Kidney tubule cell (primary cell): ENCODE measurements at regions not wholly inside any gene's neighbourhood (a gene's known extent, or its start where the extent isn't known, plus 50 kb on each side); places are given as distances from the start of the nearest gene placed in this dataset.
A peak's percentile ranks its signal among the peaks of the same experiment; 100 is the strongest.
"Not testable (repeated sequence)": the region's sequence is repeated elsewhere in the genome, so short reads cannot be mapped to it uniquely, and the experiment has no call there.

Experiments used
- DNase-seq: peaks from one replicate; pipeline ENCODE4 v3.0.0-alpha.2; 2018; ENCODE audit warnings: low spot score

DNA sequence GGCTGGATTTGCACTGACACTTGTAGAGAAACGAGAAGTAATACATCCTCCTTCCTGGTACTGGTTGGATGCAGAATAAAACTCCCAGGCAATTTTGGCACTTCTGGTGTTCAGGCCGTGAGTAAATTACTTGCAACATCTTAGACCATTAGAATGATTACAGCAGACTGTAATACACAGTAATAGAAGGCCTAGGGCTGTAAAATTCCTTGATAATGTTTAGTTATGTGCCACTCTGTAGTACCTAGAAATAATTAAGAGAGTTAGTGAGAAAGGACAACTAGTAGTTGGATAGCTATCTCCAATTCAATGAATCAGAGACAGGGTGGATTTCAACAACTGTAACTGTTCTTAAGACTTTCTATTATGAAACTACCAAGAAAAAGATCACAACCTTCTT is 356.3 kb upstream of the SETBP1 start:
- DNase-seq, result no peak

DNA sequence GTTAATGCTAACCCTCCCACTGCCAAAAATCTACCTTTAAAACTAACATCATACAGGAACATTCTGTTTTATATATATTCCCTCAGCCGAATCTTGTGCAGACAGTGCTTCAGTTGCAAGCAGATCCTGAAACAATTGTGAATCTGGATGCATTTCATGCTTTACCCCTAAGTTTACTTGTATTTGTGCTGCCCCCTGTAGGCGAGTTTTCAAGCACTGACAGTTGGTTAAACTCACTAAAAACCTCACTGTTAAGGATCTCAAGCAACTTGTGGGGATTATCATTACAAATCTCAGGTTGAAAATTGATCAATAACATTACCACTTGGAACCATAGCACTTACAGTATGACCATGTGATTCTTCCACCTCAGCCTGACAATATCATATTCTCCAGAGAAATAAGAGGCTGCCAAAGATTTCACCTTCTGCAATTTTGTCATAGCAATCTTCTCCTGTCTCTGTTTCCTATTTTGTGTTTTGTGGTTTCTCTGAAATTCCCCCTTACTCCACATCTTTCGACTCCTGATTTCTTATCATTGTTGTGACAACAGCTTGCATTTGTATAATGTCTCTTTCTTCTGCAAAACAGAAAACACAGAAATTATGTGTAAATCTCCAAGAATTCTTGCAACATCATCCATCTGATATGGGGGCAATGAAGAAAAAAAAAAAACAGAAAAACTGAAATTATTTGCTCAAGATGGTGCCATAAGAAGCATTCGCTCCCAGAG is 354.6 kb upstream of the SETBP1 start:
- DNase-seq, result peak; percentile 58

DNA sequence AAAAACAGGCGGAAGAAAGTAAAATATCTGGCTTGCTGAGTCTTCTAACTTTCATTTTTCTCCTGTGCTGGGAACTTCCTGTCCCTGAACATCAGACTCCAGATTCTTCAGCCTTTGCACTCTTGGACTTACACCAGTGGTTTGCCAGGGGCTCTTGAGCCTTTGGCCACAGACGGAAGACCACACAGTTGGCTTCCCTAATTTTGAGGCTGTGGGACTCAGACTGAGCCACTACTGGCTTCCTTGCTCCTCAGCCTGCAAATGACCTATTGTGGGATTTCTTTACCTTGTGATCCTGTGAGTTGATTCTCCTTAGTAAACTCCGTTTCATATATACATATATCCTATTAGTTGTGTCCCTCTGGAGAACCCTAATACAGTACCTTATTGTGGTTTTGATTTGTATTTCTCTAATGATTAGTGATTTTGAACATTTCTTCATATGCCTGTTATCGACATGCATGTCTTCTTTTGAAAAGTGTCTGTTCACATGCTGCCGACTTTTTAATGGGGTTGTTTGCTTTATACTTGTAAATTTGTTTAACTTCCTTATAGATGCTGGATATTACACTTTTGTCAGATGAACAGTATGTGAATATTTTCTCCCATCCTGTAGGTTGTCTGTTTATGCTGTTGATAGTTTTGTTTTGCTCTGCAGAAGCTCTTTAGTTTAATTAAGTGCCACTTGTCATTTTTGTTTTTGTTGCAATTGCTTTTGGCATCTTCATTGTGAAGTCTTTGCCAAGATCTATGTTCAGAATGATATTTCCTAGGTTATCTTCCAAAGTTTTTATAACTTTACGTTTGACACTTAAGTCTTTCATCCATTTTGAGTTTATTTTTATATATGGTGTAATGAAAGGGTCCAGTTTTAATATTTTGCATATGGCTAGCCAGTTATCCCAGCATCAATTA is 348.8 kb upstream of the SETBP1 start:
- DNase-seq, result no peak

DNA sequence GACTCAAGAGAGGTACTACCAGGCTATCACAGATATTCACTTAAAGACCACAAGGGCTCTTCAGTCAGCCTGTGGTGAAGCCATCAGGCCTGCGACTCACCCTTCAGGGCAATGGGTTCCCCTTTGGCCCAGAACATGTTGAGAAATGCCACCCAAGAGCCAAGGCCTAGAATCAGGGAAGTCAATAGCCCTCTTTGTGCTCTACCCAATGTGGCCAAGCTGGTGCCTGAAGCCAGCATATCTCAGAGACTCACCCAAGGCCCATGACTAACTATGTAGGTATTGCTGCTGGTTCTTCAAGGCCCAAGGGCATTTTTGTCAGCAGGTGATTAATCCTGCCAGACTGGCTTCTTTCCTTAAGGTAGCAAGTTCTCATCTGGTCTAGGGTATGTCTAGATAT is 338.9 kb upstream of the SETBP1 start:
- peak; percentile 87 for DNase-seq

DNA sequence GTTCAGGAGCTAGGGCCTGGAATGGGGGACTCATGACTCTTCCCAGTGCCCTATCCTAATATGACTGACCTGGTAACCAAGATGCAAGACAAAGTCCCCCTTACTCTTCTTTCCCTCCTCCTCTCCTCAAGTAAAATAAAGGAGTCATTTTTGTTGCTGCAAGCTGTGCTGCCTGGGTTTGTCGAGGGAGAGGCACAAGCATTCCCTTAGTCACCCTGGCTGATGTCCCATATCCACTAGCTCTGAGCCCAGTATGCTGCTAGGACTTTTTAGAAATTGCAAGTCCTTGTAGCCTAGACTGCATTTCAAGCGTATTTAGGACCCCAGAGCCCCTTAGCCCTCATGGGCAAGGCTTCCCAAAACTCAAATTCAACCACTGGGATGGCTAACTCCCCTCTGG is 338.5 kb upstream of the SETBP1 start:
- no peak for DNase-seq

DNA sequence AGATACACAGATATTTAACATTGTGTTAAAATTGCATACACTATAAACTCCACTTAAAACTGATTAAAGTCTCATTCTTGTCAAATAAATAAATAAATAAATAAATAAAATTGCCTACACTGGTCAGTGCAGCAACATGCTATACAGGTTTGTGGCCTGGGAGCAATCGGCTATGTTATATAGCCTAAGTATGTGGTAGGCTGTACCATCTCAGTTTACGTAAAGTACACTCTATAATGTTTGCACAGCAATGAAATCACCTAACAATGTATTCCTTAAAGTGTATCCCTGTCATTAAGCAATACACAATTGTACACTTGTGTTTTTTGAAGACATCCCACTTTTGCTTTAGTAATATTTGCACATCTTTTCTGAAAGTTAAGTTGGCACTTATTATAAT is 337.7 kb upstream of the SETBP1 start:
- DNase-seq, result no peak

DNA sequence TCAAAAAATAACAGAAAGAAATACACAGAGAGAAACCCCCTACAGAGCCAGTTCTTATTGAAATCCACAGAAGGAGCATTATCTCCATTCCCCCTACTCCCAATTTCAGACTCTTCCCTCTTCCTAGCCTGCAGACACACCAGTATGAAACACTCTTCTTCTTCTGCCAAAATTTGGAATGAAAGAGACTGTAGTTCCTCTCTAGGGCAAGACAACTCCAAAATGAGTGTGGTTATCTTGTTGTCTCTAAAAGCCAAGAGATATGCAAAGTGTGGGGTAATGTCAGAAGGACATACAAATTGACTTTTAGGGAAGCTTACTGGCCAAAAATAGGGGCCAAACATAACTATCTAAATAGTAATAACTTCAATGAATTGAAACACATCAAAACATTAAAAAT is 337.1 kb upstream of the SETBP1 start:
- no peak for DNase-seq

DNA sequence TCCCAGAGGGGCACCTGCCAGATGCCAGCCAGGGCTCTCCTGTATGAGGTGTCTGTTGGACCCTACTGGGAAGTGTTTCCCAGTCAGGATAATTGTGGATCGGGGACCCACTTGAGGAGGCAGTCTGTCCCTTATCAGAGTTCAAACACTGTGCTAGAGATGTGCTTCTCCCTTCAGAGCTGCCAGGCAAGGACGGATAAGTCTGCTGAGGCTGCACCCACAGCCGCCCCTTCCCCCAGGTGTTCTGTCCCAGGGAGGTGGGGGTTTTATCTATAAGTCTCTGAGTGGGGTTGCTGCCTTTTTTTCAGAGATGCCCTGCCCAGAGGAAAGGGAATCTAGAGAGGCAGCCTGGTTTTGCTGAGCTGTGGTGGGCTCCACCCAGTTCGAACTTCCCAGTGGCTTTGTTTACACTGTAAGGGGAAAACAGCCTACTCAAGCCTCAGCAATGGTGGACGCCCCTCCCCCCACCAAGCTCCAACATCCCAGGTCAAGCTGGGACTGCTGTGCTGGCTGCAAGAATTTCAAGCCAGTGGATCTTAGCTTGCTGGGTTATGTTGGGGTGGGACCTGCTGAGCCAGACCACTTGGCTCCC is 324.0 kb upstream of the SETBP1 start:
- DNase-seq, result no peak

DNA sequence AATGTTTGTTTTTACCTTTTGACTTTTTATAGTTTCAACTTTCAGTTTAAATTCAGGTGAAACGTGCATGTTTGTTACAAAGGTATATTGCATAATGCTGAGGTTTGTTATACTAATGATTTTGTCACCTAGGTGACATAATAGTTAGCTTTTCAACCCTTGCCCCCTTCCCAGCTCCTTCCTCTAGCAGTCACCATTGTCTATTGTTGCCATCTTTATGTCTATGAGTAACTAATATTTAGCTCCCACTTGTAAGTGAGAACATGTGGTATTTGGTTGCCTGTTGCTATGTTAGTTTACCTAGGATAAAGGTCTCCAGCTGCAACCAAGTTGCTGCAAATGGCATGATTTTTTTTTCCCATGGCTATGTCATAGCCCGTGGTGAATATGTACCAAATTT is 322.3 kb upstream of the SETBP1 start:
- no peak for DNase-seq

DNA sequence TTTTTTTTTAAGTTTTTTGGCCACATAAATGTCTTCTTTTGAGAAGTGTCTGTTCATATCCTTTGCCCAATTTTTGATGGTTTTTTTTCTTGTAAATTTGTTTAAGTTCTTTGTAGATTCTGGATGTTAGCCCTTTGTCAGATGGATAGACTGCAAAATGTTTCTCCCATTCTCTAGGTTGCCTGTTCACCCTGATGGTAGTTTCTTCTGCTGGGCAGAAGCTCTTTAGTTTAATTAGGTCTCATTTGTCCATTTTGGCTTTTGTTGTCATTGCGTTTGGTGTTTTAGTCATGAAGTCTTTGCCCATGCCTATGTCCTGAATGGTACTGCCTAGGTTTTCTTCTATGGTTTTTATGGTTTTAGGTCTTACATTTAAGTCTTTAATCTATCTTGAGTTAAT is 320.9 kb upstream of the SETBP1 start:
- DNase-seq, result not testable (repeated sequence)

DNA sequence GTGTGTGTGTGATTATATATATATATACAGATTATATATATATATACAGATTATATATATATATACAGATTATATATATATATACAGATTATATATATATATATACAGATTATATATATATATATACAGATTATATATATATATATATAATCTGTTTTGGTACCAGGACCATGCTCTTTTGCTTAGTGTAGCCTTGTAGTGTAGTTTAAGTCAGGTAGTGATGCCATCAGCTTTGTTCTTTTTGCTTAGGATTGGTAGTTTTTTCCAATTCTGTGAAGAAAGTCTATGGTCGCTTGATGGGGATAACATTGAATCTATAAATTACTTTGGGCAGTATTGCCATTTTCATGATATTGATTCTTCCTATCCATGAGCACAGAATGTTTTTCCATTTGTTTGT is 318.5 kb upstream of the SETBP1 start:
- DNase-seq, result not testable (repeated sequence)

DNA sequence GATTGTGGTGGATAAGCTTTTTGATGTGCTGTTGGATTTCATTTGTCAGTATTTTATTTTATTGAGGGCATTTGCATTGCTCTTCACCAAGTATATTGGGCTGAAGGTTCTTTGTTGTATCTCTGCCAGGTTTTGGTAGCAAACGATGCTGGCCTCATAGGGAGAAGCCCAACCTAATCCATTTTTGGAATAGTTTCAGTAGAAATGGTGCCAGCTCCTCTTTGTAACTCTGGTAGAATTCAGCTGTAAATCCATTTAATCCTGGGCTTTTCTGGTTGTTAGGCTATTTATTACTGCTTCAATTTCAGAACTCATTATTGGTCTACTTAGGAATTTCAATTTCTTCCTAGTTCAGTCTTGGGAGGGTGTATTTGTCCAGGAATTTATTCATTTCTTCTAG is 309.8 kb upstream of the SETBP1 start:
- DNase-seq, result no peak

DNA sequence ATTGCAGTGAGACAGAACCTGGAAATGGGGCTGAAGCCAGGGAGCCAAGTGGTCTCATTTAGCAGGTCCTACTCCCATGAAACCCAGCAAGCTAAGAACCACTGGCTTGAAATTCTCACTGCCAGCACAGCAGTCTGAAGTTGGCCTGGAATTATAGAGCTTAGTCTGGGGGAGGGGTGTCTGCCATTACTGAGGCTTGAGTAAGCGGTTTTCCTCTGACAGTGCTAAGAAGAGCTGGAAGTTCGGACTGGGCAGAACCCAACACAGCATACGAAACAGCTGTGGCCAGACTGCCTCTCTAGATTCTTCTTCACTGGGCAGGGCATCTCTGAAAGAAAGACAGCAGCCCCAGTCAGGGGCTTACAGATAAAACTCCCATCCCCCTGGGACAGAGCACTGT is 305.7 kb upstream of the SETBP1 start:
- no peak for DNase-seq

DNA sequence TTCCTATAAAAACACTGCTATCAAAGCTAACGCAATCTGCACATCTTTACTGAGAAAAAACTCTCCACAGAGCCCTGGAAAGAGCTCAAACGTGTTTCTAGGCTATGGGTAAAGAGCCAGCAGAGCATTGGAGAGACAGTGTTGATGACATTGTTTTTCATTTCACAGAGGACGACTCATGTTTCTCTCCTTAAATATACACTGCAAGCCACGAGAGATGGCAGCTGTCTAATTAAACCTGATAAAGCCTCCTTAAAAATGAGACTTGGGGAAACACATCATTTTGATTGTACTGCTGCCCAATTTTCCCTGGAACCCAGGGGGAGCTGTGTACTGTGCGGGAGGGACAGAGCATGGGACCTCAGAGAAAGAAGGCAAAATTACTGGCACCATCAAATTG is 294.3 kb upstream of the SETBP1 start:
- DNase-seq, result no peak

DNA sequence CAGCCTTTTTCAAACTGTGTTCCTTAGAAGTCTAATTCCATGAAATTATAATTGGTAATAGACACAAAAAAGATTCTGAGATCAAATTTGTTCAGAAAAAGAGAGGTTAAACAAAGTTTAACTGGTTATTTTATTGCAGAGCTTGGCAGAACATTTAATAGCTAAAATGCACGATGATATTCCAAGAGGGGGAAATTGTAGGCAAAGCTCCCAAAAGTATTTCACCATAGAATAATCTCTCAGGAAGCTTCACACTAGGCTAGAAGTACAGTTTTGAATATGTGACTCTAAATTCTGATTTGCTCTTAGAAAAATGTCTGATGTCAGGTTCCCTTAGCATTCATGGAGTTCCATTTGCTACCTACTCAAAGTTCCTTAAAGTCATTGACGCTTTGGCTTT is 292.4 kb upstream of the SETBP1 start:
- no peak for DNase-seq

DNA sequence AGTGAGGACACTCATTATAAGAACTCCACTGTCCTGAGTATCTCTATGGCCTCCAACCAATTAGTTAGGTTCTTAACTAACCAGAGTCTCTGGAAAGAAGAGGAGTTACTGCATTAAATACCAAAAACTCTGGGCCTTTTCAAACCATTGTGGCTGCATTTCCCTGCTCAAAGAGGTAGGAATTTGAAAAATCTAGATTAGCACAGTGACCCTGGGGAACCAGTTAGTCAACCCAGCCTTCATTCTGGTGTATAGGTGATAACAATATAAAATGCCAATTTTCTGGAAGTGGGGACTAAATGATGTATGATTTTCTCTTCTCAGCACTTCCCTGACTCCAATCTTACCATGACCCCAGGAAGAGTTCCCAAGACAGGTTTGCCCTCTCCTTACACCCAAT is 287.8 kb upstream of the SETBP1 start:
- DNase-seq, result no peak

DNA sequence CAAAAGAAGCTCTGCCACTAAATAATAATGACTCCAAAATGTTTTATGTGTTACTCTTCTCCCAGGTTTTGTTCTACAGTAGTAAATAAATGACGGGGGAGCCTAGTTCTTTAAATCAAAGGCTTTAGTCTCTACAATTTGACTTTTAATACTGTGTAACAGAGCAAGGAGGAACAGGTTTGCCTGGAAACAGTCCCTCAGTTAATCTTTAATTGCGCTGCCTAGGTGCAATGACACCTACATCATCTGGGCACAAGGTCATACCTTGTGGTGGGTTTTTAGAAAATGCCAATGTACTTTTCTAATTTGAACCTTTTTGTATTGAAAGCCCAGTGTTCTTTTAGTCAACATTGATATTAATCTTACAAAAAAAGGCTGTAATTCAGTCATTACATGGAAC is 287.3 kb upstream of the SETBP1 start:
- peak; percentile 15 for DNase-seq

DNA sequence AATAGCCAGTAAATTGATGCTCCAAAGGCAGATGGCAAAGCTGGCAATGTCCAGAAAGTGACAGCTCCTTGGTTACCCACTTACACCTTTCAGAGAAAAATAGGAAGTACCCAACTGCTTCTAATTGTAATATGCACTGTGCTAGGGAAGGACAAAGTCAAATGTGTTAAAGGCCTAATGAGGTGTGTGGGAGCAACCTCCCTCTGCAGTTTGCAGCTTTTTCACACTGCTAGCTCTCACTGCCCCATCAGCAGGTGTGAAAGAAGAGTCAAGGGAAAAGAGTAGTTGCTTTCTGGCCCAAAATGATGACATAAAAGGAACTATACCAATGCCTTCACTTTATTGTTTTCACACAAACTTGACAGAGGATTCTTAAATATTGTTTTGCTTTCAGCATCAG is 284.1 kb upstream of the SETBP1 start:
- no peak for DNase-seq

DNA sequence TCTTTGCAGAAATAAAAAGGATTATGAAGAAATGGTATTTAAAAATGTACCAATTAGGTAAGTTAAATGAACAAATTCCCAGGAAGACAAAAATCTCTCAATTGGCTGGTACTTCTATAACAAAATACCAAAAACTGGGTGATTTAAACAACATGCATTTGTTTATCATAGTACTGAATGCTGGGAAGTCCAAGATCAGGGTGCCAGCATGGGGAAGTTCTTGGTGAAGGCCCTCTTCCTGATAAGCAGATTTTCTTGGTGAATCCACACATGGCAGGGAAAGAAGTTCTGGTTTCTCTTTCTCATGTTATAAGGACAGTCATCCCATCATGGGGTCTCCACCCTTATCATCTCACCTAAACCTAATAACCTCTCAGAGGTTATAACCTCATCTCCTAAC is 271.6 kb upstream of the SETBP1 start:
- no peak for DNase-seq

DNA sequence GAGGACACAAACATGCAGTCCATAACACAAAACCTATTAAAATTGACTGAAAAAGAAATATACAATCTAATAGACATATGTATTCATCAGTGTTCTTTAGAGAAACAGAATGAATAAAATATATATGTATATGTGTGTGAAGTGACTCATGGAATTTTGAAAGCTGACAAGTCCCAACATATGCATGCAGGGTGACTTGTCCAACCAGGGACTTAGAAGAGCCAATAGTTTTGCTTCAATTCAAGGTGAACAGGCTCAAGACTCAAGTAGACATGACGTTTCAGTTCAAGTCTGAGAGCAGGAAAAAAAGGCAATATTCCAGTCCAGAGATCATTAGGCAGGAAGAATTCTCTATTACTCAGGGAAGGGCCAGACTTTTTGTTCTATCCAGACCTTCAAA is 271.2 kb upstream of the SETBP1 start:
- no peak for DNase-seq

DNA sequence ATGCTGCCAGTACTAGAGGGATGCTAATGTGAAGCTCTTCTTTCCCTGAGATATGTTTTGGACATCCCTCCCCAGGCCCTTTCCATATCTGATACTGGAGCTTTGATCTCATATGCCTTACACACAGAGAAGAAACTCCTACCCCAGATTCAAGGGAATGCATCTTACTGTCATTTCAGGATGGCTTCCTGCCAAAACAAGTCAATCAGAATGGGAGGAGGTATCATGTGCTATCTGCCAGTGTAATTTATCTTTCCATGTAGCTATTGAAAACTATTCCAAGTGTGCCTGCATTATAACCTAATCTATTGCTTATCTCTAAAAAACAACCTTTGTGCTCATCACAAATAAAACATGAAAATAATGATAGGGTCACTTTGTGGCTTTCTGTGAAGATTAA is 269.9 kb upstream of the SETBP1 start:
- peak; percentile 1 for DNase-seq

DNA sequence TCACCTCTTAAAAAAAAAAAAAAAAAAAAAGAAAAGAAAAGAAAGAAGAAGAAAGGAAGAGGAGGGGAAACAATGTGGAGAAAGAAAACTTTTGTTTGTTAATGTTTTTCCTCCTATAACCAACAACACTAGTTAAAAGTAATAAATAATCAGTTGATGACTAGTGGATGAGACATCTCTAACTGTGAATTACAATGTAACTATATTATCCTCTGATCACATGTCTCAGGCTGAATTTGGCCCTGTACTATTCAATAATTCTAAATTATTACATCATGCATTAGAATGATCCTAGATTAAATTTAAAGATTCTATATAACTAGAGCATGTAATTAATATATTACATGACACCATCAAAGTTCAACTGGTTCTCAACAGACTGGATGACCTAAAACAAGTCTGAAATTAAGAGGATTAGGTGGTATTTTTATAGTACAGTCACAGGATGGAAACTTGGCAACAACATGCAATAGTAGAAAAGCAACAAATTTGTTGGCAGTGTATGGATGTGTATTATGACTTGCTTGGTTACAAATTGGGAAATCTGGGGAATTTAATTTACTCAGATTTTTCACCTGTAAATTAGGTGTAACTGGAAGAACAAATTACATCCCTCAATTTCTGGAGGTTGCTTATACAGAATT is 269.3 kb upstream of the SETBP1 start:
- DNase-seq, result peak; percentile 13

DNA sequence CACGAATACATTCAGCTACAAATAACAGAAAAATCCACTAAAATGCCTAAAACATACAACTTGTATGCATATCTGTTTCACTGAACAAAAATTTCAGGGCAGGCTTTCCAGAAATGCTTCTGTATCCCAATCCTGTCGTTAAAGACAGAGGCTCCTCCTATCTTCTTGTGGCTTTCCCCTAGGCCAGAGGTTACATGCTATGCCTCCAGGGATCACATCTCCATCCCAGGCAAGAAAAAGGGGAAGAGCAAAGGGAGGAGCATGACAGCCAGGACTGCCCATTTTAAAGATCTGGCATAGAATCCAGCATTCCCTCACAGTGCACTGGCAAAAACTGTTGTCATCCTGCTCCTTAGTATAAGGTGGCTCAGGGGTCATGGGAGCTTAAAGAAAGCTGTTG is 268.7 kb upstream of the SETBP1 start:
- no peak for DNase-seq
